OCI-LY7 (cell line): ENCODE measurements at regions not wholly inside any gene's neighbourhood (a gene's known extent, or its start where the extent isn't known, plus 50 kb on each side); places are given as distances from the start of the nearest gene placed in this dataset.

Experiments used
- BruUV-seq: library from RNA; stranded (reverse); fragments of 400-500 nt; replicated peaks from 2 replicates; lab custom pipeline; 2021; lab: Mats Ljungman, UMichigan
- CTCF ChIA-PET: fragments of 300-600 bp; sonication (Branson Sonifier 250); formaldehyde crosslinking; loops from one replicate; lab custom pipeline; 2022; ENCODE audit warnings: antibody characterized with exemption; ENCODE audit not compliant: unreplicated experiment; lab: Charles Lee
- POLR2A ChIA-PET: fragments of 300-600 bp; sonication (Branson Sonifier 250); formaldehyde crosslinking; loops from one replicate; lab custom pipeline; 2022; ENCODE audit warnings: antibody characterized with exemption; lab: Charles Lee
- DNase-seq: peaks from one replicate; pipeline ENCODE4 v3.0.0-alpha.2; 2015; ENCODE audit warnings: low spot score
- H2AFZ ChIP-seq: fragments of 200-600 bp; sonication (generic), shearing (Covaris generic); 2 replicates; pipeline ENCODE4 v1.6.1; 2014; ENCODE audit warnings: mild to moderate bottlenecking, antibody characterized with exemption, low read length, moderate library complexity
- H3K27ac ChIP-seq: fragments of 200-600 bp; sonication (generic); 2 replicates; pipeline ENCODE4 v1.5.1; 2014; ENCODE audit warnings: mixed run types, low read depth, mild to moderate bottlenecking, moderate library complexity, low read length, inconsistent platforms; ENCODE audit not compliant: poor library complexity, severe bottlenecking
- H3K36me3 ChIP-seq: fragments of 200-600 bp; sonication (generic); 2 replicates; pipeline ENCODE4 v1.6.1; 2014; ENCODE audit warnings: mild to moderate bottlenecking, antibody characterized with exemption, low read length, moderate library complexity, mixed read lengths; ENCODE audit not compliant: insufficient read depth
- H3K4me1 ChIP-seq: fragments of 200-600 bp; sonication (generic); 2 replicates; pipeline ENCODE4 v1.5.1; 2014; ENCODE audit warnings: mild to moderate bottlenecking, low read length; ENCODE audit not compliant: insufficient read depth, poor library complexity, severe bottlenecking
- H3K4me2 ChIP-seq: fragments of 200-600 bp; sonication (generic); 2 replicates; pipeline ENCODE4 v1.6.1; 2014; ENCODE audit warnings: mild to moderate bottlenecking, low read length
- H3K4me3 ChIP-seq: fragments of 200-600 bp; sonication (generic); 2 replicates; pipeline ENCODE4 v1.5.1; 2014; ENCODE audit warnings: mild to moderate bottlenecking, low read depth, low read length; ENCODE audit not compliant: poor library complexity, severe bottlenecking
- H3K79me2 ChIP-seq: fragments of 200-600 bp; sonication (generic); 2 replicates; pipeline ENCODE4 v1.6.1; 2016; ENCODE audit warnings: low read depth, mild to moderate bottlenecking, low read length, moderate library complexity, mixed read lengths; ENCODE audit not compliant: insufficient read depth
- H3K9me2 ChIP-seq: fragments of 200-600 bp; sonication (generic); 2 replicates; pipeline ENCODE4 v1.6.1; 2016; ENCODE audit warnings: mild to moderate bottlenecking, low read length, mixed read lengths; ENCODE audit not compliant: insufficient read depth
- H3K9me3 ChIP-seq: fragments of 200-600 bp; sonication (generic); 2 replicates; pipeline ENCODE4 v1.6.1; 2014; ENCODE audit warnings: mild to moderate bottlenecking, mixed run types, low read length, mixed read lengths
- H4K20me1 ChIP-seq: fragments of 200-600 bp; sonication (generic); 2 replicates; pipeline ENCODE4 v1.6.1; 2014; ENCODE audit warnings: mild to moderate bottlenecking, antibody characterized with exemption, low read length, moderate library complexity, mixed read lengths; ENCODE audit not compliant: insufficient read depth
- CTCF ChIP-seq: fragments of 200-600 bp; sonication (generic); conservative IDR thresholded peaks from 2 replicates; pipeline ENCODE4 v1.5.1; 2014; ENCODE audit warnings: mild to moderate bottlenecking, antibody characterized with exemption, low read length, moderate library complexity, mixed read lengths
- EZH2phosphoT487 ChIP-seq: fragments of 200-600 bp; sonication (generic); IDR thresholded peaks from 2 replicates; pipeline ENCODE4 v1.6.1; 2018; ENCODE audit warnings: low read depth, borderline replicate concordance, mild to moderate bottlenecking, mixed run types, antibody characterized with exemption, low read length, moderate library complexity, mixed read lengths
- intact Hi-C: fragments of 100-400 bp; cut with micrococcal nuclease; formaldehyde crosslinking; loops from one replicate; pipeline ENCODE4 v1.10.0; 2022; ENCODE audit not compliant: unreplicated experiment

- Histone ChIP-seq H3K36me3 (no peaks in the 10 kb centered on the region), H2AFZ (no peak overlapping the region), H3K4me1 (no peaks in the 10 kb centered on the region), H3K4me2 (no peak overlapping the region), H3K27ac (no peak overlapping the region), H4K20me1 (no peaks in the 10 kb centered on the region), H3K9me2 (no peaks in the 10 kb centered on the region), H3K79me2 (no peaks in the 10 kb centered on the region), H3K4me3 (no peak overlapping the region), H3K9me3 (no peaks in the 10 kb centered on the region)
- no peak for DNase-seq
- intact Hi-C loops: no loop called here
- POLR2A ChIA-PET: interaction anchor here (0.6 kb wide), 1 partner anchor 533 kb away, joined by 3 read pairs; no protein-coding TSS in a partner anchor
- TF ChIP-seq CTCF (no peak), EZH2phosphoT487 (no peak)
- no TSS peak for BruUV-seq
- CTCF ChIA-PET: no interaction called here
Observed at GRCh38 chr12:28776913-28777422, 372.1 kb upstream of the FAR2 start.

GRCh38 chr12:28777603-28778365, 371.3 kb upstream of the FAR2 start:
- CTCF ChIA-PET: no interaction called here
- no peaks in the 10 kb centered on the region for H3K36me3 ChIP-seq
- intact Hi-C loops: no loop called here
- no peak overlapping the region for H3K4me2 ChIP-seq
- H2AFZ ChIP-seq: no peak overlapping the region
- H4K20me1 ChIP-seq: no peaks in the 10 kb centered on the region
- no peaks in the 10 kb centered on the region for H3K79me2 ChIP-seq
- no peaks in the 10 kb centered on the region for H3K4me1 ChIP-seq
- no peaks in the 10 kb centered on the region for H3K9me3 ChIP-seq
- no peak for DNase-seq
- no peak overlapping the region for H3K4me3 ChIP-seq
- POLR2A ChIA-PET: interaction anchor here (0.6 kb wide), 1 partner anchor 534 kb away, joined by 3 read pairs; no protein-coding TSS in a partner anchor
- H3K27ac ChIP-seq: no peak overlapping the region
- no TSS peak for BruUV-seq
- no peak for TF ChIP-seq EZH2phosphoT487
- no peak for TF ChIP-seq CTCF
- no peaks in the 10 kb centered on the region for H3K9me2 ChIP-seq

- no peak for DNase-seq
- H3K4me2 ChIP-seq: no peak overlapping the region
- intact Hi-C loops: no loop called here
- H3K4me3 ChIP-seq: no peak overlapping the region
- no peaks in the 10 kb centered on the region for H3K36me3 ChIP-seq
- no peaks in the 10 kb centered on the region for H3K79me2 ChIP-seq
- H3K27ac ChIP-seq: no peak overlapping the region
- H4K20me1 ChIP-seq: no peaks in the 10 kb centered on the region
- no peak overlapping the region for H2AFZ ChIP-seq
- no TSS peak for BruUV-seq
- no peaks in the 10 kb centered on the region for H3K4me1 ChIP-seq
- POLR2A ChIA-PET: no interaction called here
- TF ChIP-seq EZH2phosphoT487: no peak
- no peak for TF ChIP-seq CTCF
- no peaks in the 10 kb centered on the region for H3K9me3 ChIP-seq
- no peaks in the 10 kb centered on the region for H3K9me2 ChIP-seq
- CTCF ChIA-PET: no interaction called here
Observed at GRCh38 chr12:28780096-28780495, 369.0 kb upstream of the FAR2 start.
